ENCODE measurements at regions not wholly inside any gene's neighbourhood (a gene's known extent, or its start where the extent isn't known, plus 50 kb on each side); places are given as distances from the start of the nearest gene placed in this dataset.

- TF ChIP-seq CTCF (IDR thresholded peaks at IDR 0.05 in 4 of 5, conservative IDR thresholded peaks at IDR 0.05 in 1 of 5) (no peak), POLR2A (IDR thresholded peaks at IDR 0.05) (no peak)
Measured at GRCh38 chr1:82640352-82640751, 839.6 kb downstream of the ADGRL2 start.

Measured in gastrocnemius medialis (tissue), 4 donors.